ENCODE measurements at regions not wholly inside any gene's neighbourhood (a gene's known extent, or its start where the extent isn't known, plus 50 kb on each side); places are given as distances from the start of the nearest gene placed in this dataset.

DNA sequence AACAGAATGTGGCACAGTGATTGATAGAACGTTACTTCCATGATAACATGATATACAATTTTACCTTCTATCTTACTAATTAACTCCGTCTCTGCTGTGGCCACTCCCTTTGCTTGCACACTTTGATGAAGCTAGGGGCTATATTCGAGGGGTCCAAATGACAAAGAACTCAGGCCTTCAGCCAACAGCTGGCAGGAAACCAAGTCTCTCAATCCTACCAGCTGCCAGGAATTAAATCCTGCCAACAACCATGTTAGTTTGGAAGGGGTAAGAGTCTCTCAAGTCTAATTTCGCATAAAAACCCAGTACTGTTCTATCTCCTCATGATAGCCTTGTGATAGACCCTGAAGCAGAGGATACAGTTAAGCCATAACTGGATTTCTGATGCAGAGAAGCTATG lies 1122.9 kb upstream of the PCDH10 start:
- ATAC-seq (no peak), DNase-seq (no peak)
- POLR2A ChIA-PET: no interaction called here
- H3K4me1 Mint-ChIP-seq: no peaks in the 10 kb centered on the region
- H3K36me3 Mint-ChIP-seq: no peaks in the 10 kb centered on the region
- peaks cover 0 to 3% (median 0%) of the 10 kb centered on the region in 9 donors for H3K9me3 Mint-ChIP-seq
- H3K4me3 Mint-ChIP-seq: no peak overlapping the region
- H3K27ac Mint-ChIP-seq: no peak overlapping the region
- H3K27me3 Mint-ChIP-seq: peaks cover 0 to 2% (median 0%) of the 10 kb centered on the region in 5 donors

DNA sequence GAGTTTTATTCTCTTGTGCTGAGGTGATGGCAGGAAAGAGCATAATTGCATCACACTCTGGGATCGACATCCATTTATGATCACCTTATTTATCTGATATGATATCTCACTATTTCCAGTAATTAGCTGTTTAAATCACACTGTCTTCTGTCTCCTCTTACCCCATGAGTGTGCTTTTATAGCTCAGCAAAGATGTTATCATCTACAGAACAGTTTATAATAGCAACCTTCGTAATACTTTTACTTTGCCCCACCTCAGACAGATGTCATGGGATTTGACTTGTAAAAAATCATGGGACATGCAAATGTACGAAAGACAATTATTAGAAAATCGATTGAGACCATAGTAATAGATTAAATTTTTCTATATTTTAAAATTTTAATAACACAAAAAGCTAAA lies 1122.3 kb upstream of the PCDH10 start:
- POLR2A ChIA-PET: no interaction called here
- H3K27me3 Mint-ChIP-seq: peaks cover 0 to 2% (median 0%) of the 10 kb centered on the region in 5 donors
- H3K27ac Mint-ChIP-seq: no peak overlapping the region
- peaks cover 0 to 3% (median 0%) of the 10 kb centered on the region in 9 donors for H3K9me3 Mint-ChIP-seq
- DNase-seq (no peak), ATAC-seq (no peak)
- H3K36me3 Mint-ChIP-seq: no peaks in the 10 kb centered on the region
- H3K4me3 Mint-ChIP-seq: no peak overlapping the region
- H3K4me1 Mint-ChIP-seq: no peaks in the 10 kb centered on the region

DNA sequence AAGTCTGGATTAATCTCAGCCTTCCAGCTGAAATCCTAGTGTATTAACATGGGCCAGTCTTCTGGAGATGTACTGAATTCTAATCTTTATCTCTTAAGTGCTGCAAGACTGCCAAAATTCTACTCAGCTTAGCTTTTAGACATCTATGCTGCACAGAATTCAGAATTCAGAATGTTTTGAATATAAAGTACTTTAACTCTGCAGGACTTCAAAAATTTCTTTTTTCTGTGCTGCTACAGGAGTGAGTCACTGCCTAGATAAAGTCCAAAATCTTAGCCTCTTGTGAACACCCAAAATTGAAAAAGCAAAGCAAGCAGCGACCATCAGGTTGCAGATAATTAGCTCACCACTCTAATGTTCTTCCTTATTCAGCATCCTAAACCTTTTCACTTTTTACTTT lies 1092.6 kb upstream of the PCDH10 start:
- no peaks in the 10 kb centered on the region for H3K4me1 Mint-ChIP-seq
- POLR2A ChIA-PET: no interaction called here
- H3K4me3 Mint-ChIP-seq: no peak overlapping the region
- no peaks in the 10 kb centered on the region for H3K36me3 Mint-ChIP-seq
- peaks cover 0 to 16% (median 4%) of the 10 kb centered on the region in 9 donors for H3K9me3 Mint-ChIP-seq
- no peak overlapping the region for H3K27ac Mint-ChIP-seq
- DNase-seq (no peak), ATAC-seq (no peak)
- no peaks in the 10 kb centered on the region for H3K27me3 Mint-ChIP-seq

DNA sequence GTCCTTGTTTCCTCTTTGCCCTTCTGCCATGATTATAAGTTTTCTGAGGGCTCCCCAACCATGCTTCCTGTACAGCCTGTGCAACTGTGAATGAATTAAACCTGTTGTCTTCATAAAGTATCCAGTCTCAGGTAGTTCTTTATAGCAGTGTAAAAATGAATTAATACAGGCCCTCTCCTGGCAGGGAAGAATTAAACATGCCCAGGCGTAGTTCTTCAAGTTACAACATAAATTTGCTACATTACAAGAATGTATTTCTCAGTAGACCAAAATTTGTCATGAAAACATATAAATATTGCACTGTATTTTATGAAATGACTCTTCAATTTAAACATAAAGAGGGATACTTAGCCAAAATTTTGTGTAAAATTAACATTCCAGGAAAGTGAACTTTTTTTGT lies 1089.9 kb upstream of the PCDH10 start:
- no peaks in the 10 kb centered on the region for H3K4me1 Mint-ChIP-seq
- no peaks in the 10 kb centered on the region for H3K27me3 Mint-ChIP-seq
- peaks cover 0 to 21% (median 5%) of the 10 kb centered on the region in 9 donors for H3K9me3 Mint-ChIP-seq
- no peaks in the 10 kb centered on the region for H3K36me3 Mint-ChIP-seq
- POLR2A ChIA-PET: no interaction called here
- ATAC-seq: no peak
- DNase-seq: no peak
- H3K27ac Mint-ChIP-seq: no peak overlapping the region
- H3K4me3 Mint-ChIP-seq: no peak overlapping the region

DNA sequence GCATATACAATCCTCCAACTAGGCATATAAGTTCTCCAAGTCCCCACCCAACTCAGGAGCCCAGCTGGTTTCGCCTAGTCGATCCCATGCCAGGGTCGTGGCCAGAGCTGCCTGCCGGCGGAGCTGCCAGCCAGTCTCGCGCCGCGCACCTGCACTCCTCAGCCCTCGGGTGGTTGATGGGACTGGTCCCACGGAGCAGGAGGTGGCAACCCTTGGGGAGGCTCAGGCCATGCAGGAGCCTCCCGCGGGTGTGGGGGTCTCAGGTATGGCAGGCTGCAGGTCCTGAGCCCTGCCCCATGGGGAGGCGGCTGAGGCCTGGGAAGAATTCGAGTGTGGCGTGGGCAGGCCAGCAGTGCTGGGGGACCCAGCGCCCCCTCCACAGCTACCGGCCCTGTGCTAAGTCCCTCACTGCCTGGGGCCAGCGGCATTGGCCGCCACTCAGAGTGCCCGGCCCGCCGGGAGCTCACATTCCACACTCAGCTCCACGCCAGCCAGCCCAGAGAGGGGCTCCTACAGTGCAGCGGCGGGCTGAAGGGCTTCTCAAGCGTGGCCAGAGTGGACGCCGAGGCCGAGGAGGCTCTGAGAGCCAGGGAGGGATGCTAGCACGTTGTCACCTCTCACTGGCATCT lies 1086.4 kb upstream of the PCDH10 start:
- no peak for ATAC-seq
- H3K4me1 Mint-ChIP-seq: no peaks in the 10 kb centered on the region

DNA sequence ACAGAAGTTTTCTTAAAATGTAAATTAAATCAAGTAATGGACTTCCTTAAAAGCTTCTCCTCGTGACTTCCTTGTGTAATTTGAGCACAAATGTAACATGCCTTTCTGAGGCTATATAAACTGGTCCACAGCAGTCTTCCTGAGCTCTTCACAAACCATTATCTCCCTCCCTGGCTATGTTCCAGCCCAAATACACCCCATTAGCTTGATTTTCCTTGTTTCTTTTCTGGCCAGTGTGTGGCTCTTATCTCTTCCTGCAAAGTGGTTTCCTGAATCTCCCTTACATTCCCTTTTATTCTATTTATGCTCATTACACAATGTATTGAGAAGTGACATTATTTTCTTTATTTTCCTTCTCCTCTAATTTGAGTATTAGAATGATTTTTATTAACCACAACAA lies 1085.3 kb upstream of the PCDH10 start:
- H3K9me3 Mint-ChIP-seq: peaks cover 0 to 9% (median 2%) of the 10 kb centered on the region in 9 donors
- no peaks in the 10 kb centered on the region for H3K27me3 Mint-ChIP-seq
- H3K36me3 Mint-ChIP-seq: no peaks in the 10 kb centered on the region
- ATAC-seq (no peak), DNase-seq (no peak)
- no peaks in the 10 kb centered on the region for H3K4me1 Mint-ChIP-seq
- no peak overlapping the region for H3K27ac Mint-ChIP-seq
- H3K4me3 Mint-ChIP-seq: no peak overlapping the region
- POLR2A ChIA-PET: no interaction called here

More for the DNA sequence above, 1086.4 kb upstream of the PCDH10 start:
- Mint-ChIP-seq H3K4me3 (no peak overlapping the region), H3K27ac (no peak overlapping the region), H3K36me3 (no peaks in the 10 kb centered on the region), H3K9me3 (peaks cover 0 to 13% (median 4%) of the 10 kb centered on the region in 9 donors), H3K27me3 (no peaks in the 10 kb centered on the region)
- POLR2A ChIA-PET: no interaction called here
- DNase-seq: no peak

DNA sequence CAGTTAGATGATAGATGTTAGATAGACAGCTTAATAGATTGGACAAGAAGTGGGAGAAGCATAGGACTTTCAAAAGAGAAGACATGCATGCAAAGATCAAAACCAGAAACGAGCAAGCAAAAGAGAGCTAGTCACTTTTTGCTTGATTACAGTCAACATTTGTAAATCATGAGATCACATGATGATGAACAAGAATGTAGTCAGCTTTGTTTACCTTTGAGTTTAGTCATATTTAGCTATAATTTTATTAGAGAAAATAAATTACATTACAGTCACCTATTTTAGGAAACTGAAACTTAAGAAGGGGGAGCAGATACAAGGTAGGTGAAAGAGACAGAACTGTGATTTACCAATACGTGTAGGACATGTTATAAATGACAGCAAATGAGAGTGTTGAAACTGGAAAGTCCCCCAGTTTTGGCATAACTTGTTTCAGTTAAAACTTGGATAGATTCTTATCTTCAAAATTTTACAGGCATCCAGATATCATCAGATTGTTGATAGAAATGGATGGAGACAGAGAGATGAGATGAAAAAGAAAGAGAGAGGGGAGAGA lies 1083.1 kb upstream of the PCDH10 start:
- DNase-seq (no peak), ATAC-seq (no peak)
- Mint-ChIP-seq H3K4me1 (no peaks in the 10 kb centered on the region), H3K9me3 (peaks cover 0 to 5% (median 0%) of the 10 kb centered on the region in 9 donors), H3K27ac (no peak overlapping the region), H3K27me3 (no peaks in the 10 kb centered on the region), H3K36me3 (no peaks in the 10 kb centered on the region), H3K4me3 (no peak overlapping the region)
- POLR2A ChIA-PET: no interaction called here

DNA sequence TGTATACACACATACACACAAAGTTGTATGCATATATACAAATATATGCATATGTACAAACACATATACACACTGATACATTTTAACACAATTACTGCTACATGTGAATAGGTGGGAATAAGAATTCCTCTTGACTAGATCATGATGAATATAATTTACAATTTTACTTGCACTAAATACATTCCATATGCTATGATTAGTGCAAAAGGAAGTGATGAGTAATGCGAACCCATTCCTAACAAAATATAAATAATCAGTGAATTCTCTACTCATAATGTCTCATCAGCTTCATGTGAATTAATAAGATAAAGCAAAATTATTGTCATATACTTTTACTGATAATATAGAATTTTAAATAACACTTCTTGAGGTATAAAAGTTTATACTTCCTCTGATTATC lies 1077.3 kb upstream of the PCDH10 start:
- DNase-seq: no peak
- Mint-ChIP-seq H3K27me3 (no peaks in the 10 kb centered on the region), H3K27ac (no peak overlapping the region), H3K36me3 (no peaks in the 10 kb centered on the region), H3K4me1 (no peaks in the 10 kb centered on the region), H3K9me3 (peaks cover 0 to 3% (median 0%) of the 10 kb centered on the region in 9 donors), H3K4me3 (no peak overlapping the region)
- no peak for ATAC-seq
- POLR2A ChIA-PET: no interaction called here

DNA sequence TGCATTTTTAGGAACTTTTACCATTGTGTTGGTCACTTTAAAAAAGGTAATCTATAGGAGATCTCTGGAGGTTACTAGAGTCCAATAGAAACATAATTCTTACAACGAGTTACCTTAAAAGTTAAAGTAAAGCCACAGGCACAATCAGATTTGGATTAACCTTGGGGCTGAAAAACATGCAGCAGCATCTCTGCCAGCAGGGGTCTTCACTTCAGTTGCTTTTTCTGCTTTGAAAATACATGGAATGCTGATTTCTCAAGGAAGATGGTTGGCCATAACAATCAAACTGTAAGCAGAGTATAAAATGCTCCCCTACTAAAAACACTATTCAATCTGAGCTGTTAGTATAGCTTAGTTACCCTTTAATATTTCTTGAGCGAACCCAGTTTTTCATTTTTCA lies 1072.3 kb upstream of the PCDH10 start:
- POLR2A ChIA-PET: no interaction called here
- ATAC-seq (no peak), DNase-seq (no peak)
- Mint-ChIP-seq H3K36me3 (no peaks in the 10 kb centered on the region), H3K4me1 (no peaks in the 10 kb centered on the region), H3K27ac (no peak overlapping the region), H3K27me3 (no peaks in the 10 kb centered on the region), H3K4me3 (no peak overlapping the region), H3K9me3 (peaks cover 0 to 7% (median 0%) of the 10 kb centered on the region in 9 donors)

DNA sequence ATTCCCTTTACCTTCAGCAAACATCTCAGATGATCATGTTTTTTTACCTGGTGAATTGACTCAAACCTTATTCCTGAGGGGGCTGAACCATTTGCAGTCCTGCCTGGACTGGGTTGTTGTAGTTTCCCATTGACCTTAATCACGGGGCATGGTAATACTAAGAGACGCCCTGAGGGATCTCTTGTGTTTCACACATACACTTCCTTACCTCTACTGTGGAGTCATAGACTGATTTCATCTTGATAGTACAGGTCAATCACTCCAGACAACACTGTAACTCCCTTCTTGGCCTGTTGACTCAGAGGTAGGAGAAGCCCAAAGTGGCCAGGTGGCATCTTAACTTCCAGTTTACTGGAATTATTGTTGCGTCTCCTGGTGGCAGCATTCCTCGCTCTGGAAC lies 1064.0 kb upstream of the PCDH10 start:
- no peaks in the 10 kb centered on the region for H3K27me3 Mint-ChIP-seq
- no peaks in the 10 kb centered on the region for H3K4me1 Mint-ChIP-seq
- peaks cover 0 to 8% (median 0%) of the 10 kb centered on the region in 9 donors for H3K9me3 Mint-ChIP-seq
- ATAC-seq (no peak), DNase-seq (no peak)
- no peaks in the 10 kb centered on the region for H3K36me3 Mint-ChIP-seq
- no peak overlapping the region for H3K4me3 Mint-ChIP-seq
- H3K27ac Mint-ChIP-seq: no peak overlapping the region
- POLR2A ChIA-PET: no interaction called here

DNA sequence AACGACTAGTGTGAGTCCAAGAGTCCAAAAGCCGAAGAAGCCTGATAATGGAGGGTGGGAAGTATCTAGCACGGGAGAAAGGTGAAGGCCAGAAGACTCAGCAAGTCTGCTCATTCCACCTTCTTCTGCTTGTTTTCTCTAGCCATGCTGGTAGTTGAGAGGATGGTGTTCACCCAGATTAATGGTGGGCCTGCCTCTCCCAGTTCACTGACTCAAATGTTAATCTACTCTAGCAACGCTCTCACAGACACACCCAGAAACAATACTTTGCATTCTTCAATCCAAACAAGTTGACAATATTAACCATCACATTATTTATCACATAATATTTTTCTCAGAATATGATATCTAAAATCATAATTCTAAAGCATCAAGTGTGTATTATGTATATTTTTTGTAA lies 1055.1 kb upstream of the PCDH10 start:
- Mint-ChIP-seq H3K36me3 (no peaks in the 10 kb centered on the region), H3K27me3 (no peaks in the 10 kb centered on the region), H3K4me1 (no peaks in the 10 kb centered on the region), H3K9me3 (peaks cover 0 to 3% (median 0%) of the 10 kb centered on the region in 9 donors), H3K4me3 (no peak overlapping the region), H3K27ac (no peak overlapping the region)
- DNase-seq (no peak), ATAC-seq (no peak)
- POLR2A ChIA-PET: no interaction called here

DNA sequence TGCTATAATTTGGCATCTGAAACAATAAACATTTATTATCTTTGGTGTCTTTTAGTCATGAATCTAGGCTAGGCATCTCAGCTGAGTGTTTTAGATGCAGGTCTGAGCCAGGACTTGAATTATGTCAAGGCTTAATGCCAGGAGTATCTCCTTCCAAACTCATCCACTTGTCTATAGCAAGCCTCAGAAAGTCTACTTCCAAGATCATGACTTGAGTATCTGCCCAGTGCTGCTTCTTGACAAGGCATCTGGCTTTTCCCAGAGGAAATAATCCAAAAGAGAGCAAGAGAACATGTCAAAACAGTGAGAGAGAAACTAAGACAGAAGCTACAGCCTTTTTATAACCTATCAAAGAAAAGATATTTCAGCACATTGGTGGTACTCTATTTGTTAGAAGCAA lies 1052.1 kb upstream of the PCDH10 start:
- peaks cover 0 to 4% (median 0%) of the 10 kb centered on the region in 9 donors for H3K9me3 Mint-ChIP-seq
- no peak overlapping the region for H3K27ac Mint-ChIP-seq
- POLR2A ChIA-PET: no interaction called here
- no peaks in the 10 kb centered on the region for H3K27me3 Mint-ChIP-seq
- H3K4me3 Mint-ChIP-seq: no peak overlapping the region
- no peaks in the 10 kb centered on the region for H3K36me3 Mint-ChIP-seq
- ATAC-seq (no peak), DNase-seq (no peak)
- no peaks in the 10 kb centered on the region for H3K4me1 Mint-ChIP-seq

DNA sequence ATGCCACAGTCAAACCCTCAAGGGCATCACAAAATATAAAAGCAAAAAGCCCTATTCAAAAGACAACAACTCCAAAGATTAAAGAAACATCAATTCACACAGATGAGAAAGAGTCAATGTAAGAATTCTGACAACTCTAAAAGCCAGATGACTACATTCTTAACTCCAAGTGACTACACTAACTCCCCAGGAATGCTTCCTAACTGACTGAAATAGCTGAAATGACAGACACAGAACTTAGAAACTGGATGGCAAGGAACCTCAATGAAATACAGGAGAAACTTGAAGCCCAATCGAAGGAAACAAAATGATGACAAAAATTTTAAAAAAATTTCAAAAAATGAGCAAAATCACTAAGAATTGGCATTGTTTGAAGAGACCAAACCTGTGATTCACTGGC lies 1047.6 kb upstream of the PCDH10 start:
- Mint-ChIP-seq H3K27ac (no peak overlapping the region), H3K4me1 (no peaks in the 10 kb centered on the region), H3K36me3 (no peaks in the 10 kb centered on the region), H3K4me3 (no peak overlapping the region), H3K9me3 (peaks cover 0 to 6% (median 0%) of the 10 kb centered on the region in 9 donors), H3K27me3 (no peaks in the 10 kb centered on the region)
- DNase-seq (no peak), ATAC-seq (no peak)
- POLR2A ChIA-PET: no interaction called here

DNA sequence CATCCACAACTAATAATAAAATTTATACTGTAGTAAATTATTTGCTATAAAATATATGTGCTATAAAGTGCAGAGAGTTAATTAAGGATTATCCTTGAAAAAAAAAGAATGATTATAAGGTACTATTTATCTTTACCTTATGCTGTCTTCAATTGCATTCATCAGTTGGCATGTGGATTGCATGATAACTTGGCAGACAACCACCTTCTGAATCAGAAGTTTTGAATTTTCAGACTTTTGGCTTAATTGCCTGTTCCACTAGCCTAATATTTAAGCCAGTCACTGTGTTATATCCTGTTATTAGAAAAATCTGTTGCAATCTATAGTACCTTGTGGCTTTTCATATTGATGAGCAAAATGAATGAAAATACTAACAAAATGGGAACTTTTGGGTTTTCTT lies 1040.3 kb upstream of the PCDH10 start:
- peaks cover 0 to 2% (median 0%) of the 10 kb centered on the region in 9 donors for H3K9me3 Mint-ChIP-seq
- H3K27me3 Mint-ChIP-seq: no peaks in the 10 kb centered on the region

More for the DNA sequence above, 1040.3 kb upstream of the PCDH10 start:
- Mint-ChIP-seq H3K4me1 (no peaks in the 10 kb centered on the region), H3K36me3 (no peaks in the 10 kb centered on the region), H3K27ac (no peak overlapping the region), H3K4me3 (no peak overlapping the region)
- ATAC-seq (no peak), DNase-seq (no peak)
- POLR2A ChIA-PET: no interaction called here

Data from naive thymus-derived CD8-positive, alpha-beta T cell (primary cell).